HCEC 1CT (cell line): ENCODE measurements at regions not wholly inside any gene's neighbourhood (a gene's known extent, or its start where the extent isn't known, plus 50 kb on each side); places are given as distances from the start of the nearest gene placed in this dataset.
"Not testable (repeated sequence)": the region's sequence is repeated elsewhere in the genome, so short reads cannot be mapped to it uniquely, and the experiment has no call there.

ENCODE experiments used
- DNase-seq: peaks from one replicate; pipeline ENCODE4 v3.0.0-alpha.2; 2017

- peak; percentile 43 for DNase-seq
Observed at GRCh38 chr6:85186546-85187175, 263.2 kb upstream of the NT5E start.

GRCh38 chr6:85185977-85186376, 263.9 kb upstream of the NT5E start:
- DNase-seq: peak; percentile 33

- DNase-seq: no peak
Observed at GRCh38 chr6:85183841-85184240, 266.0 kb upstream of the NT5E start.

GRCh38 chr6:85172705-85173104, 277.2 kb upstream of the NT5E start:
- DNase-seq: no peak

- no peak for DNase-seq
Observed at GRCh38 chr6:85172161-85172560, 277.7 kb upstream of the NT5E start.

- DNase-seq: no peak
Observed at GRCh38 chr6:85169189-85169588, 280.7 kb upstream of the NT5E start.

GRCh38 chr6:85168146-85168545, 281.7 kb upstream of the NT5E start:
- DNase-seq: no peak

- no peak for DNase-seq
Observed at GRCh38 chr6:85166114-85166741, 283.7 kb upstream of the NT5E start.

GRCh38 chr6:85163156-85164080, 286.5 kb upstream of the NT5E start:
- DNase-seq: no peak

GRCh38 chr6:85157311-85157710, 292.6 kb upstream of the NT5E start:
- no peak for DNase-seq

- no peak for DNase-seq
Observed at GRCh38 chr6:85143676-85144075, 306.2 kb upstream of the NT5E start.

GRCh38 chr6:85137865-85138264, 312.0 kb upstream of the NT5E start:
- no peak for DNase-seq

GRCh38 chr6:85136310-85136709, 313.6 kb upstream of the NT5E start:
- no peak for DNase-seq

GRCh38 chr6:85135376-85136094, 314.3 kb upstream of the NT5E start:
- peak; percentile 78 for DNase-seq

GRCh38 chr6:85134172-85134571, 315.7 kb upstream of the NT5E start:
- no peak for DNase-seq

- DNase-seq: no peak
Observed at GRCh38 chr6:85132091-85132490, 317.8 kb upstream of the NT5E start.

- peak; percentile 22 for DNase-seq
Observed at GRCh38 chr6:85130743-85131142, 319.1 kb upstream of the NT5E start.

GRCh38 chr6:85129881-85130280, 320.0 kb upstream of the NT5E start:
- peak; percentile 14 for DNase-seq

GRCh38 chr6:85128781-85129180, 321.1 kb upstream of the NT5E start:
- DNase-seq: no peak

GRCh38 chr6:85128256-85128655, 321.6 kb upstream of the NT5E start:
- DNase-seq: not testable (repeated sequence)

- DNase-seq: no peak
Observed at GRCh38 chr6:85127696-85128243, 322.1 kb upstream of the NT5E start.

GRCh38 chr6:85127168-85127498, 322.8 kb upstream of the NT5E start:
- no peak for DNase-seq
